ENCODE measurements at regions not wholly inside any gene's neighbourhood (a gene's known extent, or its start where the extent isn't known, plus 50 kb on each side); places are given as distances from the start of the nearest gene placed in this dataset.

GRCh38 chr15:94052711-94053110 lies 178.7 kb upstream of the MCTP2 start:
- no peak for TF ChIP-seq EP300 (IDR thresholded peaks at IDR 0.05)
- TF ChIP-seq POLR2A (IDR thresholded peaks at IDR 0.05), result no peak
- no peak for TF ChIP-seq CTCF (IDR thresholded peaks at IDR 0.05)
- Histone ChIP-seq H3K27me3 (no peaks in the 10 kb centered on the region), H3K9me3 (no peaks in the 10 kb centered on the region), H3K36me3 (no peaks in the 10 kb centered on the region), H3K4me3 (no peak overlapping the region), H3K4me1 (no peaks in the 10 kb centered on the region), H3K27ac (no peak overlapping the region)
- DNase-seq (ENCODE audit: low spot score in 2 of 2), result no peak
- WGBS, 2 donors, result 36 to 46% methylated on average over 2 of the region's 2 CpGs

GRCh38 chr15:94047566-94047965 lies 183.8 kb upstream of the MCTP2 start:
- 93 to 95% methylated on average over 2 of the region's 2 CpGs for WGBS, 2 donors
- TF ChIP-seq CTCF (IDR thresholded peaks at IDR 0.05) (no peak), POLR2A (IDR thresholded peaks at IDR 0.05) (no peak), EP300 (IDR thresholded peaks at IDR 0.05) (no peak)
- H3K4me1 ChIP-seq, result no peaks in the 10 kb centered on the region

DNA sequence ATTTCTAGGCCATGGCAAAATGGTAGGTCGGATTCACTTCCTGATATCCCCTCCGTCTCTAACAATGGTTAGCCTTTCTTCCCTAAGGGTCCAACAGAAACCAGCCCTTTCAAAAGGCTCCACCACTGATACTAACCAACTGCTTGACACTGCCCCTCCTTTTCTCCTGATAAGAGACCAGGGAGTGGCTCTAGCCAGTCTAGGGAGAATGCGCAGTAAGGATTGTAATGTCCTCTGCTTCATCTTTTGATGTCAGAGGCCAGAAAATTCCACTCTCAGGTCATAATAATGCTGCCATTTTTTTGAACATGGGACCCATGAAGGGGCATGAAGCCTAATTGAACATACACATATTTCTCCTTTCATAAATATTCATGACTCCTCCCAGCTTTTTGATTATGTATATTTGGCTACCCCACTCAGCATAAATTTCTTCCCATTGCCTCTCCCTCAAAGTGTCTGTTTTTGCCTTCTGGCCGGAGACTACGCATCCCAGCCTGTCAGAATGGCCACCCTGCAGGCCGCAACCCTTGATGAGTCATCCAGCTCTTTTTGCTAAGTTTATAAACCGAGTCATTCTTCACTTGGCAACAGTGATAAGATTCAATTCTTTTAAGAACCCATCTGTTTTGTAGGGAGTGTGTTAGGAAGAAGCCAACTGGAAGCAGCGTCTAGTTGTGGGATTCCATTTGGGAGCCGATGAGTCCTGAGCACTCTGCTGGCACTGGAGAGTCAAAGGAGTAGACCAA lies 189.0 kb upstream of the MCTP2 start:
- Histone ChIP-seq H3K27ac (no peak overlapping the region), H3K9me3 (peaks cover 0 to 5% (median 0%) of the 10 kb centered on the region in 4 donors), H3K4me3 (no peak overlapping the region), H3K36me3 (no peaks in the 10 kb centered on the region), H3K4me1 (no peaks in the 10 kb centered on the region), H3K27me3 (no peaks in the 10 kb centered on the region)
- no peak for TF ChIP-seq EP300 (IDR thresholded peaks at IDR 0.05)
- no peak for TF ChIP-seq CTCF (IDR thresholded peaks at IDR 0.05)
- TF ChIP-seq POLR2A (IDR thresholded peaks at IDR 0.05), result no peak
- DNase-seq (ENCODE audit: low spot score in 2 of 2), result no peak
- 74 to 82% methylated on average over 9 of the region's 9 CpGs for WGBS, 2 donors

More at GRCh38 chr15:94047566-94047965, 183.8 kb upstream of the MCTP2 start:
- H3K36me3 ChIP-seq, result no peaks in the 10 kb centered on the region
- H3K27me3 ChIP-seq, result no peaks in the 10 kb centered on the region
- peaks cover 0 to 5% (median 0%) of the 10 kb centered on the region in 4 donors for H3K9me3 ChIP-seq
- no peak overlapping the region for H3K4me3 ChIP-seq
- no peak for DNase-seq (ENCODE audit: low spot score in 2 of 2)
- H3K27ac ChIP-seq, result no peak overlapping the region

- Histone ChIP-seq H3K27ac (no peak overlapping the region), H3K36me3 (no peaks in the 10 kb centered on the region), H3K4me1 (no peaks in the 10 kb centered on the region), H3K27me3 (no peaks in the 10 kb centered on the region), H3K9me3 (peaks cover 0 to 5% (median 0%) of the 10 kb centered on the region in 4 donors), H3K4me3 (no peak overlapping the region)
- 66 to 74% methylated on average over 3 of the region's 3 CpGs for WGBS, 2 donors
- no peak for DNase-seq (ENCODE audit: low spot score in 2 of 2)
- TF ChIP-seq EP300 (IDR thresholded peaks at IDR 0.05), result no peak
- TF ChIP-seq POLR2A (IDR thresholded peaks at IDR 0.05), result no peak
- no peak for TF ChIP-seq CTCF (IDR thresholded peaks at IDR 0.05)
These were observed 189.6 kb upstream of the MCTP2 start for GRCh38 chr15:94041746-94042145.

DNA sequence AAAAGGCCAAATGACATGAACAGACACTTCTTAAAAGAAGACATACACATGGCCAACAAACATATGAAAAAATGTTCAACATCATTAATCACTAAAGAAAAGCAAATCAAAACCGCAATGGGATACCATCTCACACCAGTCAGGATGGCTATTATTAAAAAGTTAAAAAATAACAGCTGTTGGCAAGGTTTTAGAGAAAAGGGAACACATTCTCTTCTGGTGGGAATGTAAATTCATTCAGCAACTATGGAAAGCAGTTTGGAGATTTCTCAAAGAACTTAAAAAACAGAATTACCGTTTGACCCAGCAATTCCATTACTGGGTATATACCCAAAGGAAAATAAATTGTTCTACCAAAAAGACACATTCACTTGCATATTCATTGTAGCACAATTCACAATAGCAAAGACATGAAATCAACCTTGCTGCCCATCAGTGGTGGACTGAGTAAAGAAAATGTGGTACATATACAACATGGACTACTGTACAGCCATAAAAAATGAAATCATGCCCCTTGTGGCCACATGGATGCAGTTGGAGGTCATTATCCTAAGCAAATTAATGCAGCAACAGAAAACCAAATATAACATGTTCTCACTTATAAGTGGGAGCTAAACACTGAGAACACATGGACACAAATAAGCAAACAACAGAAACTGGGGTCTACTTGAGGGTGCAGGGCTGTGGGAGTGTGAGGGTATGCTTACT lies 190.7 kb upstream of the MCTP2 start:
- DNase-seq (ENCODE audit: low spot score in 2 of 2), result no peak
- no peaks in the 10 kb centered on the region for H3K4me1 ChIP-seq
- WGBS, 2 donors, result 91 to 92% methylated on average over 2 of the region's 2 CpGs
- no peak for TF ChIP-seq POLR2A (IDR thresholded peaks at IDR 0.05)
- TF ChIP-seq EP300 (IDR thresholded peaks at IDR 0.05), result no peak
- TF ChIP-seq CTCF (IDR thresholded peaks at IDR 0.05), result no peak
- H3K9me3 ChIP-seq, result peaks cover 0 to 5% (median 0%) of the 10 kb centered on the region in 4 donors
- no peak overlapping the region for H3K4me3 ChIP-seq
- H3K27me3 ChIP-seq, result no peaks in the 10 kb centered on the region
- H3K27ac ChIP-seq, result no peak overlapping the region
- no peaks in the 10 kb centered on the region for H3K36me3 ChIP-seq

All from tibial nerve (tissue), 4 donors.